Ovary (tissue), 7 donors: ENCODE measurements at regions not wholly inside any gene's neighbourhood (a gene's known extent, or its start where the extent isn't known, plus 50 kb on each side); places are given as distances from the start of the nearest gene placed in this dataset.

ENCODE experiments used
- DNase-seq, 5 donors: peaks; one replicate each; pipeline ENCODE4 v3.0.0-alpha.2; 2019 to 2020
- H3K27ac ChIP-seq, 2 donors: fragments of 200-600 bp; one replicate each; pipeline versions ENCODE4 v1.5.1 to v1.8.0; 2019 to 2022
- H3K27me3 ChIP-seq: fragments of 200-600 bp; one replicate; pipeline ENCODE4 v1.8.0; 2022
- H3K36me3 ChIP-seq: fragments of 200-600 bp; sonication (generic); one replicate; pipeline ENCODE4 v1.5.1; 2019
- H3K4me1 ChIP-seq: one replicate; pipeline ENCODE4 v1.8.1; 2013; ENCODE audit warnings: mild to moderate bottlenecking, moderate library complexity; ENCODE audit not compliant: insufficient read depth
- H3K4me3 ChIP-seq: fragments of 200-600 bp; sonication (generic); one replicate; pipeline ENCODE4 v1.5.1; 2017
- H3K9me3 ChIP-seq, 2 donors: fragments of 200-600 bp in 1 of 2; sonication (generic) in 1 of 2; one replicate each; pipeline versions ENCODE4 v1.5.1 to v1.8.1; 2013 to 2019; ENCODE audit warnings: mild to moderate bottlenecking in 1 of 2, moderate library complexity in 1 of 2
- EP300 ChIP-seq: sonication (generic); formaldehyde crosslinking; IDR thresholded peaks from one replicate; pipeline ENCODE4 v1.6.1; 2017; ENCODE audit warnings: antibody characterized with exemption
- POLR2A ChIP-seq: fragments of 450-650 bp; IDR thresholded peaks from one replicate; pipeline ENCODE4 v1.6.1; 2017; ENCODE audit warnings: antibody characterized with exemption, mild to moderate bottlenecking, moderate library complexity
- WGBS, 3 donors: extraction: QIAGEN DNeasy Blood & Tissue Kit in 1 of 3; methylation state at CpG; one replicate each; pipeline versions ENCODE4 v1.1.5 to v1.1.7; 2013 to 2017; 5-methylcytosine and 5-hydroxymethylcytosine counted together
- intact Hi-C, 4 donors: fragments of 100-400 bp; cut with DNase I; formaldehyde crosslinking; loops; one replicate each; pipeline versions ENCODE4 v1.11.0 to v1.15.1; 2022 to 2023
- TF ChIP-seq, protein P1 (sequence below), 3 donors: fragments of 450-650 bp in 2 of 3; fragments of 200-600 bp in 1 of 3; IDR thresholded peaks; one replicate each; pipeline versions ENCODE4 v1.5.1 to v1.8.0; 2016 to 2022; ENCODE audit warnings: antibody characterized with exemption in 3 of 3, mild to moderate bottlenecking in 1 of 3
- donor health status: DM: no; HTN: no; CAD: no; lungs with moderate emphysema.
- donor health status: DM: no; HTN: no; CAD: no.
- donor health status: Bipolar disorder and iron deficiency.
- donor health status: DM: no; HTN: no; CAD: no.
- donor health status: DM: yes; HTN: yes; CAD: no.

DNA sequence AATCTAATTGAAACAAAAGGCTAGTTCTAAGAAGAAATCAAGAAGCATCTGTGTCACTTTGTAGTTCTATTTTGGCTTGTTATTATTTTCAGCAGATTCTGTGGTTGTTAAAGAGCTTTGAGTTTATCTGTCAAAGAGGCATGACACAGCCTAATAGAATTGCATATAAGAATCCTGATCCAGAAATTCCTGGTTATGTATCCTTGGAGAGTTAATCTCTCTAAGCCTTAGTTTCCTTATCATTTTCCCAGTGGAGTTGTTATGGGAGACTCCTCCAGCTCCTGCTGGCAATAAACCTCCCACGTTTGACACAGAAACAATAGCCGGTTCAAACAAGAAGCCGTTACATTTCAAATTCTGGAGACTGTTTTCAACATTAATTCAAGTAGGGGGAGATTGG lies 288.3 kb downstream of the SDHAF3 start:
- Histone ChIP-seq H3K27me3 (no peaks in the 10 kb centered on the region), H3K27ac (no peak overlapping the region), H3K4me1 (no peaks in the 10 kb centered on the region), H3K4me3 (no peak overlapping the region), H3K9me3 (no peaks in the 10 kb centered on the region), H3K36me3 (no peaks in the 10 kb centered on the region)
- TF ChIP-seq, protein P1, sequence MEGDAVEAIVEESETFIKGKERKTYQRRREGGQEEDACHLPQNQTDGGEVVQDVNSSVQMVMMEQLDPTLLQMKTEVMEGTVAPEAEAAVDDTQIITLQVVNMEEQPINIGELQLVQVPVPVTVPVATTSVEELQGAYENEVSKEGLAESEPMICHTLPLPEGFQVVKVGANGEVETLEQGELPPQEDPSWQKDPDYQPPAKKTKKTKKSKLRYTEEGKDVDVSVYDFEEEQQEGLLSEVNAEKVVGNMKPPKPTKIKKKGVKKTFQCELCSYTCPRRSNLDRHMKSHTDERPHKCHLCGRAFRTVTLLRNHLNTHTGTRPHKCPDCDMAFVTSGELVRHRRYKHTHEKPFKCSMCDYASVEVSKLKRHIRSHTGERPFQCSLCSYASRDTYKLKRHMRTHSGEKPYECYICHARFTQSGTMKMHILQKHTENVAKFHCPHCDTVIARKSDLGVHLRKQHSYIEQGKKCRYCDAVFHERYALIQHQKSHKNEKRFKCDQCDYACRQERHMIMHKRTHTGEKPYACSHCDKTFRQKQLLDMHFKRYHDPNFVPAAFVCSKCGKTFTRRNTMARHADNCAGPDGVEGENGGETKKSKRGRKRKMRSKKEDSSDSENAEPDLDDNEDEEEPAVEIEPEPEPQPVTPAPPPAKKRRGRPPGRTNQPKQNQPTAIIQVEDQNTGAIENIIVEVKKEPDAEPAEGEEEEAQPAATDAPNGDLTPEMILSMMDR (IDR thresholded peaks at IDR 0.05) = no peak
- TF ChIP-seq EP300 (no peak), POLR2A (no peak)
- WGBS, 3 donors = 0 to 7% (median 2%) methylated on average over 3 of the region's 3 CpGs
- intact Hi-C loops = no loop called here
- DNase-seq = no peak

DNA sequence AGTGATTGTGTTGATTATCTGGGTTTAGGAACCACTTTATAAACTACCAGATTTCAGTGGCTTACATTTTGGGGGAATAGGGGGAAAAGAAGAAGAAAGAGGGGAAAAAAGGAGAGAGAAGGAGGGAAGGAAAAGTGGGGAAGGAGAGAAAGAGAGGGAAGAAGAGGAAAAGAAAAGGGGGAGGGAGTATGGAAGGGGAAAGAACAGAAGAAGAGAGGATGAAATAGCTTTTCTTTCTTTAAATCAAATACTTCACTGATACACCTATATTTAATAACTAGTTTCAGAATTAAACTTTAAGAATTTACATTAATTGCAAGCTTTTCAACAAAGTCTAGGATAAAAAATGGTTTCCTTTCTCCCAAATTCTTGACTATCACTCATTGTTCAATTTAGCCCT lies 289.6 kb downstream of the SDHAF3 start:
- H3K36me3 ChIP-seq = no peaks in the 10 kb centered on the region
- no peaks in the 10 kb centered on the region for H3K4me1 ChIP-seq
- no peaks in the 10 kb centered on the region for H3K9me3 ChIP-seq
- no peak for DNase-seq
- H3K27ac ChIP-seq = no peak overlapping the region
- intact Hi-C loops = no loop called here
- H3K4me3 ChIP-seq = no peak overlapping the region
- no peaks in the 10 kb centered on the region for H3K27me3 ChIP-seq
- TF ChIP-seq, protein P1 (IDR thresholded peaks at IDR 0.05) = no peak
- no peak for TF ChIP-seq POLR2A
- TF ChIP-seq EP300 = no peak

DNA sequence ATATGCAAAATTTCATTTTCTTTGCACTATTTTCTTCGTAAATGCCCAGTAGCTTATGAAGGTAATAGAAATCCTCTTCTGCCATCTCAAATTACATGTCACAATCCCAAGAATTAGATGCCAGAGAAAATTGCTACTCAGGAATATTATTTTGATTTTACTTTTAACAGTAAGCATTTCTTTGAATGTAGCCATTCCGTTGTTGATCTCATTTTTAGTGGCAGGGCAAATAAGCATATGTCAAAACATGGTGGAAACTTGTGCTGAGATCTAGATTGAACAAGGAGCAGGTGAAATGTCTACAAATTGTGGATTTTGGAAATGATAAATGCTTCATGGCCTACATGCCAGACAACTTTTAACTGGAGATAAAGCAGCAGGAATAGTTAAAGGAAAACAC lies 291.8 kb downstream of the SDHAF3 start:
- H3K36me3 ChIP-seq = no peaks in the 10 kb centered on the region
- no peak overlapping the region for H3K27ac ChIP-seq
- H3K4me1 ChIP-seq = no peaks in the 10 kb centered on the region
- TF ChIP-seq, protein P1 (IDR thresholded peaks at IDR 0.05) = no peak
- TF ChIP-seq EP300 (no peak), POLR2A (no peak)
- no peak overlapping the region for H3K4me3 ChIP-seq
- no peak for DNase-seq
- WGBS, 3 donors = 67 to 78% (median 68%) methylated on average over 2 of the region's 2 CpGs
- intact Hi-C loops = no loop called here
- H3K27me3 ChIP-seq = no peaks in the 10 kb centered on the region
- H3K9me3 ChIP-seq = no peaks in the 10 kb centered on the region

DNA sequence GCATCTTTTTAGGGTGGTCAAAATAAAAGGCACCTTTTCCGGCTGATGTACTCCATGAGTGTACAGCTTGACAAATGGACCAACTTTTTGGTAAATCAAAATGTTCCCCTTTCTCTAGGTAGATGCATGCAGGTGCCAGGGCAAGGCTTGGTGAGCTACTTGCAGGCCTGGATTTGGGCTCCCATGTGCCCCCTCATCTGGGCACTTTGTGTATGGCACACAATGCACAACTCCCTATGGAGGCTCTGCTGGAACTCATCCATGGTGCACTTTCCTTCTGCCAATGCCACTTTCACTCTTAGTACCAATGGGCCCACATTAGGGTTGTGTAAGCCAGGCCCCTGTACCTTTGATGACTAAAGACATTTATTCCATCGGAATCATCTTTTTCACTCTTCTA lies 300.8 kb downstream of the SDHAF3 start:
- intact Hi-C loops = no loop called here
- 92 to 95% (median 94%) methylated on average over 2 of the region's 2 CpGs for WGBS, 3 donors

More for the DNA sequence above, 300.8 kb downstream of the SDHAF3 start:
- no peaks in the 10 kb centered on the region for H3K36me3 ChIP-seq
- no peak overlapping the region for H3K4me3 ChIP-seq
- H3K9me3 ChIP-seq = no peaks in the 10 kb centered on the region
- no peak for DNase-seq
- H3K4me1 ChIP-seq = no peaks in the 10 kb centered on the region
- H3K27me3 ChIP-seq = no peaks in the 10 kb centered on the region
- TF ChIP-seq POLR2A (no peak), EP300 (no peak)
- TF ChIP-seq, protein P1 (IDR thresholded peaks at IDR 0.05) = no peak
- H3K27ac ChIP-seq = no peak overlapping the region
